B cell (primary cell): ENCODE measurements at regions not wholly inside any gene's neighbourhood (a gene's known extent, or its start where the extent isn't known, plus 50 kb on each side); places are given as distances from the start of the nearest gene placed in this dataset.

ENCODE experiments used
- ATAC-seq: fragments of 200-7000 bp; cut with Tn5 transposase; one replicate; pipeline ENCODE4 v1.10.0; 2021; ENCODE audit warnings: low read depth, mild to moderate bottlenecking, moderate number of reproducible peaks, moderate library complexity
- CTCF ChIA-PET: fragments of 350-600 bp; sonication (Branson Sonifier 250); formaldehyde crosslinking; loops from one replicate; lab custom pipeline; 2021; ENCODE audit warnings: antibody characterized with exemption, inconsistent platforms; lab: Charles Lee
- POLR2A ChIA-PET: fragments of 350-600 bp; sonication (Branson Sonifier 250); formaldehyde crosslinking; loops from one replicate; lab custom pipeline; 2021; ENCODE audit warnings: antibody characterized with exemption; lab: Charles Lee
- DNase-seq: peaks from one replicate; pipeline ENCODE4 v3.0.0; 2013
- H2AFZ ChIP-seq: 2 replicates; pipeline ENCODE4 v1.6.1; 2012; ENCODE audit warnings: mild to moderate bottlenecking, low read depth, low read length; ENCODE audit not compliant: insufficient read depth, poor library complexity, severe bottlenecking
- H3K27ac ChIP-seq, 2 donors: 1 replicate in 1 of 2; 2 replicates in 1 of 2; pipeline ENCODE4 v1.5.1; 2012 to 2013; ENCODE audit warnings: low read length in 2 of 2, mild to moderate bottlenecking in 2 of 2, moderate library complexity in 1 of 2
- H3K27me3 ChIP-seq, 4 experiments: fragments of 200-600 bp in 1 of 4; sonication (generic) in 1 of 4; replicated peaks in 1 of 4; 1 replicate in 2 of 4; 2 replicates in 2 of 4; pipeline versions ENCODE4 v1.6.1 to v1.7.0; 2013 to 2016; ENCODE audit warnings: low read length in 3 of 4, mild to moderate bottlenecking in 2 of 4, mixed read lengths in 1 of 4, moderate library complexity in 1 of 4; ENCODE audit not compliant: insufficient read depth in 4 of 4, control insufficient read depth in 3 of 4; ENCODE audit errors: control extremely low read depth in 1 of 4
- H3K36me3 ChIP-seq, 2 experiments: replicated peaks in 1 of 2; 1 replicate in 1 of 2; 2 replicates in 1 of 2; pipeline versions ENCODE4 v1.6.1 to v1.7.1; 2013; ENCODE audit warnings: low read length in 1 of 2; ENCODE audit not compliant: insufficient read depth in 2 of 2, control insufficient read depth in 1 of 2; ENCODE audit errors: control extremely low read depth in 1 of 2, extremely low read depth in 1 of 2
- H3K4me1 ChIP-seq, 2 donors: fragments of 200-600 bp in 1 of 2; sonication (generic) in 1 of 2; 1 replicate in 1 of 2; 2 replicates in 1 of 2; pipeline versions ENCODE4 v1.5.1 to v1.6.1; 2013 to 2017; ENCODE audit warnings: low read length in 2 of 2; ENCODE audit not compliant: control insufficient read depth in 2 of 2, insufficient read depth in 2 of 2
- H3K4me2 ChIP-seq: replicated peaks from 2 replicates; pipeline ENCODE3; 2012; ENCODE audit warnings: mild to moderate bottlenecking, low read depth, low read length; ENCODE audit not compliant: poor library complexity, severe bottlenecking
- H3K4me3 ChIP-seq, 5 experiments: fragments of 200-600 bp in 1 of 5; sonication (generic) in 1 of 5; 1 replicate in 3 of 5; 2 replicates in 2 of 5; pipeline versions ENCODE4 v1.5.1 to v1.7.0; 2011 to 2016; ENCODE audit warnings: low read length in 4 of 5, mild to moderate bottlenecking in 4 of 5, low read depth in 2 of 5, control low read depth in 1 of 5, moderate library complexity in 1 of 5; ENCODE audit not compliant: insufficient read depth in 1 of 5; ENCODE audit errors: control extremely low read depth in 1 of 5, extremely low read depth in 1 of 5
- H3K79me2 ChIP-seq: fragments of 200-600 bp; sonication (generic); one replicate; pipeline ENCODE4 v1.6.0; 2016; ENCODE audit warnings: low read length; ENCODE audit not compliant: control insufficient read depth, insufficient read depth
- H3K9ac ChIP-seq: fragments of 200-600 bp; sonication (generic); 2 replicates; pipeline ENCODE4 v1.6.1; 2017; ENCODE audit warnings: mild to moderate bottlenecking, low read length, moderate library complexity
- H3K9me3 ChIP-seq, 3 donors: one replicate each; pipeline versions ENCODE4 v1.6.1 to v1.7.1; 2013; ENCODE audit warnings: low read length in 2 of 3; ENCODE audit not compliant: control insufficient read depth in 2 of 3, insufficient read depth in 1 of 3; ENCODE audit errors: control extremely low read depth in 1 of 3
- H4K20me1 ChIP-seq: 2 replicates; pipeline ENCODE4 v1.6.0; 2012; ENCODE audit warnings: mild to moderate bottlenecking, low read length; ENCODE audit not compliant: insufficient read depth, control insufficient read depth, poor library complexity, severe bottlenecking
- H3K27ac Mint-ChIP-seq: one replicate; pipeline ENCODE4 v1.8.0; 2021; ENCODE audit warnings: mixed read lengths
- H3K27me3 Mint-ChIP-seq: one replicate; pipeline ENCODE4 v1.8.0; 2021; ENCODE audit warnings: mixed read lengths
- H3K4me1 Mint-ChIP-seq: one replicate; pipeline ENCODE4 v1.8.0; 2021; ENCODE audit warnings: mixed read lengths
- H3K4me3 Mint-ChIP-seq: one replicate; pipeline ENCODE4 v1.8.0; 2021; ENCODE audit warnings: mixed read lengths
- H3K9me3 Mint-ChIP-seq: one replicate; pipeline ENCODE4 v1.8.0; 2022; ENCODE audit warnings: mixed read lengths; ENCODE audit not compliant: insufficient read depth
- CTCF ChIP-seq: fragments of 200-600 bp; IDR thresholded peaks from one replicate; pipeline ENCODE4 v1.8.0; 2022; ENCODE audit warnings: antibody characterized with exemption, mild to moderate bottlenecking
- EZH2 ChIP-seq: IDR thresholded peaks from 2 replicates; pipeline ENCODE4 v1.6.1; 2012; ENCODE audit warnings: borderline replicate concordance, low read depth, mild to moderate bottlenecking, moderate library complexity, low read length; ENCODE audit not compliant: insufficient read depth, poor library complexity, severe bottlenecking
- WGBS: methylation state at CpG from one replicate; pipeline ENCODE4 v1.1.5; 2013; ENCODE audit warnings: missing lambda C conversion rate; ENCODE audit not compliant: insufficient coverage; 5-methylcytosine and 5-hydroxymethylcytosine counted together
- intact Hi-C: fragments of 100-400 bp; cut with micrococcal nuclease; formaldehyde crosslinking; loops from one replicate; pipeline ENCODE4 v1.10.0; 2022

- Mint-ChIP-seq H3K4me1 (no peaks in the 10 kb centered on the region), H3K27ac (no peak overlapping the region), H3K4me3 (no peak overlapping the region), H3K9me3 (no peaks in the 10 kb centered on the region), H3K27me3 (no peaks in the 10 kb centered on the region)
- TF ChIP-seq CTCF = no peak
- TF ChIP-seq EZH2 = no peak
- Histone ChIP-seq H4K20me1 (no peaks in the 10 kb centered on the region), H3K4me1 (no peaks in the 10 kb centered on the region), H3K79me2 (no peaks in the 10 kb centered on the region), H3K9me3 (no peaks in the 10 kb centered on the region), H3K27ac (no peak overlapping the region), H3K27me3 (no peaks in the 10 kb centered on the region), H2AFZ (no peak overlapping the region), H3K4me3 (no peak overlapping the region), H3K36me3 (no peaks in the 10 kb centered on the region), H3K4me2 (no peak overlapping the region), H3K9ac (no peak overlapping the region)
- intact Hi-C loops = no loop called here
- DNase-seq (no peak), ATAC-seq (no peak)
- POLR2A ChIA-PET = no interaction called here
- 100% methylated on average over 1 of the region's 3 CpGs for WGBS
- CTCF ChIA-PET = no interaction called here
Measured at GRCh38 chr3:6438031-6438430, 422.9 kb upstream of the GRM7 start.

- no peak overlapping the region for H3K27ac ChIP-seq
- no peaks in the 10 kb centered on the region for H3K36me3 ChIP-seq
- ChIA-PET POLR2A (no interaction called here), CTCF (no interaction called here)
- no peak for TF ChIP-seq EZH2
- TF ChIP-seq CTCF = no peak
- no peak overlapping the region for H3K27ac Mint-ChIP-seq
- no peaks in the 10 kb centered on the region for H3K27me3 ChIP-seq
- no peak overlapping the region for H3K9ac ChIP-seq
- no peak overlapping the region for H3K4me3 ChIP-seq
- no peaks in the 10 kb centered on the region for H3K9me3 Mint-ChIP-seq
- H3K4me2 ChIP-seq = no peak overlapping the region
- no peaks in the 10 kb centered on the region for H3K4me1 ChIP-seq
- WGBS = 98% methylated on average over 8 of the region's 8 CpGs
- intact Hi-C loops = no loop called here
- DNase-seq (no peak), ATAC-seq (no peak)
- H4K20me1 ChIP-seq = no peaks in the 10 kb centered on the region
- H3K4me3 Mint-ChIP-seq = no peak overlapping the region
- H3K27me3 Mint-ChIP-seq = no peaks in the 10 kb centered on the region
- H3K79me2 ChIP-seq = no peaks in the 10 kb centered on the region
- H2AFZ ChIP-seq = no peak overlapping the region
- no peaks in the 10 kb centered on the region for H3K9me3 ChIP-seq
- no peaks in the 10 kb centered on the region for H3K4me1 Mint-ChIP-seq
Measured at GRCh38 chr3:6439226-6439625, 421.7 kb upstream of the GRM7 start.
